OCI-LY1 (cell line): ENCODE measurements at regions not wholly inside any gene's neighbourhood (a gene's known extent, or its start where the extent isn't known, plus 50 kb on each side); places are given as distances from the start of the nearest gene placed in this dataset.

Source experiments
- CTCF ChIP-seq: fragments of 200-600 bp; sonication (generic), shearing (Covaris generic); IDR thresholded peaks from 2 replicates; pipeline ENCODE4 v1.5.1; 2017; ENCODE audit warnings: mild to moderate bottlenecking, antibody characterized with exemption, low read length, moderate library complexity, mixed read lengths
- EZH2 ChIP-seq: fragments of 200-600 bp; sonication (generic), shearing (Covaris generic); IDR thresholded peaks from 2 replicates; pipeline ENCODE4 v1.8.0; 2017; ENCODE audit warnings: borderline replicate concordance, mixed run types, mild to moderate bottlenecking, antibody characterized with exemption, low read length, moderate library complexity, mixed read lengths

GRCh38 chr10:131849591-131850382, 51.0 kb upstream of the PPP2R2D start:
- TF ChIP-seq CTCF (no peak), EZH2 (no peak)
